ENCODE measurements at regions not wholly inside any gene's neighbourhood (a gene's known extent, or its start where the extent isn't known, plus 50 kb on each side); places are given as distances from the start of the nearest gene placed in this dataset.
A peak's percentile ranks its signal among the peaks of the same experiment; 100 is the strongest.

- DNase-seq (ENCODE audit: low read depth) = no peak
Observed at GRCh38 chr2:226207671-226208070, 591.9 kb downstream of the IRS1 start.

DNA sequence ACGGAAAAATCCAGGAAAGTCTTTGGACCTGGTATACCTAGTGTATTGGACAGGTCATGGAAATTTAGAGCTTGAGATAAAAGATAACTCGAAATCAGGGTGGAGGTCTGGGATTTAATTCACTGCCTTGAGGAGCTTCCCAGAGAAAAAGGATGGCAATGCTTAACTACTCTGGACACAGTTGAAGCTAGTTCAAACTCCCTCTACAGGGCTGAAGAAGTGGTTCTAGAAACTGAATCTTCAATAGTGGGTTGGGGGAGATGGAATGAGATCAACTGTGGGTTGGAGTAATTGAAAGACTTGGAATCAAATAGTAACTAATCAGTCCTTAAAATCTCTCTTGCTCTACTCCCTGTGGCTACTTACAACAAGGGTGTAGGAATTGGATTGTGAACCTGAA lies 600.1 kb downstream of the IRS1 start:
- no peak for DNase-seq (ENCODE audit: low read depth)

DNA sequence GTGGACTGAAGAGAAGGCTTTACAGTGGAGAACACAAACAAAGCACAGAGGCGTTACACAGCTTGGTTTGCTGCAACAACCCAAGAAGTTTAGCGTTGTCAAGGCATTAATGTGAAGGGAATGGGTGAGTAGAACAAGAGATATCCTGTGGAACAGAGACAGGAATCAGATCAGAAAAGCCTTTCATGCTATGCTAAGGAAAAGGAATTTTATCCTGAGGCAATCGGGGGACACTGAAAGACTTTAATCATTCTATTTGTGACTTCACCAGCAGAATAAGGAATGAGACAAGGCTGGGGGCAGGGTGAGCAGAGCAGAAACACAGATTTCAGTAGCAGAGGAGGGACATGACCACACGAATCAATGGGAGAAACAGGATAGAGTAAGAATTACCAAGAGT lies 600.7 kb downstream of the IRS1 start:
- no peak for DNase-seq (ENCODE audit: low read depth)

- no peak for DNase-seq (ENCODE audit: low read depth)
Observed at GRCh38 chr2:226190479-226191252, 609.0 kb downstream of the IRS1 start.

DNA sequence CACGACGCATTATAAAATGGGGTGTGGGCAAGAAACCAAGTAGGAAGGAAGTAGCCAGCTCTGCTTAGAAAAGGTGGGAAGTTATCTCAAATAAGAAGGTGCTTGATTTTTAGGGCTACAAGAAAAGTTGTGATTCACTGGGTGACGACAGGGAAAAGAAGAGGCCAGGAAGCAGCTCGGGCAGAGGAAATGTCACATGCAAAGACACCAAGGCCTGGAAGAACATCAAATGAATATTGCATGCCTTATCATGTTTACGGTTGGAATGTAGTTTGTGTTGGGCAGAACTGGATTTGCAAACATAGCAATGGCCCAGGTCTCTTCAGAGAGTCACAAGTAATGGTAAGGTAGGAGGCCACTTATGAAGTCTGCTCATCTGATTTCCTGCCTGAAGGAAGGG lies 610.6 kb downstream of the IRS1 start:
- no peak for DNase-seq (ENCODE audit: low read depth)

DNA sequence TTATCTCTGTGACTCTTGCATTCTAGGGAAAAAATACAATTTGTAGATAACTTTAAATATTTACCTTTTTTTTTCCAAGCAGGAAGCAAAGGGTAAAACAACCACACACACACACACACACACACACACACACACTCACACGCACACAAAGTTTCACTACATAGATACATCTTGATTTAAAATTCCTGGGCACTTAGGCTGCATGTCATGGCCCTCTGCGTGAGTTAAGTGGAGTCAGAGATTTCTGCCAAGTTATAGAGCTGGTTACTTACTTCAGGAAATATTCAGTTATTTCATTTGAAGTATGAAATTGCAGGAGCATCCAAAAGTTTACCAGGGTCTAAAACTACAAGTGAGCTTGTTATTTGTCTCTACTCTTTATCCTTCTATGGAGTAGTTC lies 612.0 kb downstream of the IRS1 start:
- peak; percentile 82 for DNase-seq (ENCODE audit: low read depth)

DNA sequence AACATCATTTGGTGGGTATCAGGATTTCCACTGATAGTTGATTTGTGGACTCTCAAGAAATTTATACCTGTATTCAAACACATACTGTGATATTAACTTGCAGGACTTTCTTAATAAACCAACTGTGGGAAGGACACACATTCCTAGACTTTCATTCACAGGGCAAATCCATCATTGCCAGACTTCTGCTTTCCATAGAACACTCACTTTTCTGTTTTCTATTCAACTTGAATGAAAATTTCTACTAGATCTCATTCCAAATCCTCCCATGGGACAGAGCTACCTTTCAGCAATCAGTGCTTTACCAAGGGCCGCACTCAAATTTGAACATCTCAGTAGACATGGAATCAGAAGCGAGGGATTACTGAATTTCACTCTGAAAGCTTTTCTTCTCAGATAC lies 612.5 kb downstream of the IRS1 start:
- no peak for DNase-seq (ENCODE audit: low read depth)

DNA sequence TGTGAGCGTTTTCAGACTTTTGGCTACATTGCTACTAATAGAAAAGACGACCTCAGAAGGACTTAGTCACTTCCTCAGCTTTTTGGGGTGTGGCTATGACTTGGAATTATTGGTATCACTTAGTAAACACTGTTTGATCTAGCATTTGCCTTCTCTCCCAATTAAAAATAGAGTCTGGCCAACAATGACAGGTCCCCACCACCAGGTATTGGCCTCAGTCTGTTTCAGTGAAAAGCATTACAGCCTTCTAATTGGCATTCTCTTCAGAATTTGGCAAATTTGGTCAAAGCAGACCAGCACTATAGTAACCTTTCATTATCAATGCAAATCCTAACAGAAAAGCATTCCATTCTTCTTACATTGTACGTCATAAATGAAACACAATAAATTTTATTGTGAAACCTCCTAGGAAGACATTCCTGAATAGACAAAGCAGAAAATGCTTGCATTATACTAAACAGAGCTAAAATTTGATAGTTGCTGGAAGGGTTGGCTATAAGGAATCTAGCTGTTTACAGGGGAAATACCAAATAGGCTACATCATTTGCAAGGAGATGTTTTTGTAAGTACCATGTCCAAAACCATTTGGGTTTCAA lies 613.9 kb downstream of the IRS1 start:
- peak; percentile 87 for DNase-seq (ENCODE audit: low read depth)

DNA sequence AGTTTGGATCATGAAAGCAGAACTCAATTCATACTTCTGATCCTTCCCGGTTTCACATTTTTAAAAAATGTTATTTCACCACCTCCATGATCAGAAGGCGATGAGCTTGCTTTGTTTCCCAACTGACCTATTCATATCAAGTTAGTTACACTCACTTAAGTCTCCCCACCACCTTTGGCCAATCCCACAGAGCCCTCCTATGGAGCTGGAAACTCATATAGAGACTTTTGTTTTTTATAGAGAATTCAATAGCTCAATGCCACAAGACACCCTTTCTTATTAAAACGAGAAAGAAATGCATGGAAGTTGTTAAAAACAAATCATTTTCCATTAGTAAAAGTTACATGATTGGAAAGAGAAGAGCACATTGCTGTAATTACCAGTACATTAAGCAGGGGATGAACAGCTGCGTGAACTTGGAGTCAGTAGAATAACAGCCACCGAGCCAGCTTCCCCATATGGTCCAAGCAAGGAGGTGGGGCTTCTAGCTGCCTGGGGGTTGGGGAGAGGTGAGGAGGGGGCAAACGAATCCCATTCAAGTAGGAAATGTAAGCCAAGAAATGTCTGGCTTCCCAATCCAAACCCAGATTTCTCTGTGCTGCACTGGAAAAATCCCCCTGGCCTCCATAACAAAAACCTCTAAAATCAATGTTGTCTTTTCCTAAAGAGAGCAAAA lies 614.5 kb downstream of the IRS1 start:
- no peak for DNase-seq (ENCODE audit: low read depth)

DNA sequence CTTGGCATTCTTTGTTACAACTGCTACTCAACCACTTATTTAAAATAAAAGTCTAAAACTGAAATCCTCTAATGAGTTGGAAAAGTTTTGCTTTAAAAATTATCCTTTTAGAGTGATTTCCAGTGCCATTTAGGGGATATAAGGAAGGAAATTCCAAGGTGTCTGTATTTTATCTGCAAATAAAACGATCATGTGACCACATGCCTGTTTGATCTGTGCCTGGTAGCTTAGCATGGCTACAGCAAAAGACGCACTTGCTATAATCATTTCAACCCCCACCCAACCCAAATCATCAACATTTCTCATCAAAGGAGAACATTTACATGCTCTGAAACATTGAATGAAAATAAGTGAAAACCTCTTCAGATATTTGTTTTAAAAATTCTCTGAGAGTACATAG lies 615.1 kb downstream of the IRS1 start:
- DNase-seq (ENCODE audit: low read depth) = no peak

- DNase-seq (ENCODE audit: low read depth) = no peak
Observed at GRCh38 chr2:226183550-226183949, 616.1 kb downstream of the IRS1 start.

GRCh38 chr2:226183033-226183432 lies 616.6 kb downstream of the IRS1 start:
- DNase-seq (ENCODE audit: low read depth) = no peak

GRCh38 chr2:226181909-226182308 lies 617.7 kb downstream of the IRS1 start:
- no peak for DNase-seq (ENCODE audit: low read depth)

- DNase-seq (ENCODE audit: low read depth) = no peak
Observed at GRCh38 chr2:226180281-226180884, 619.2 kb downstream of the IRS1 start.

DNA sequence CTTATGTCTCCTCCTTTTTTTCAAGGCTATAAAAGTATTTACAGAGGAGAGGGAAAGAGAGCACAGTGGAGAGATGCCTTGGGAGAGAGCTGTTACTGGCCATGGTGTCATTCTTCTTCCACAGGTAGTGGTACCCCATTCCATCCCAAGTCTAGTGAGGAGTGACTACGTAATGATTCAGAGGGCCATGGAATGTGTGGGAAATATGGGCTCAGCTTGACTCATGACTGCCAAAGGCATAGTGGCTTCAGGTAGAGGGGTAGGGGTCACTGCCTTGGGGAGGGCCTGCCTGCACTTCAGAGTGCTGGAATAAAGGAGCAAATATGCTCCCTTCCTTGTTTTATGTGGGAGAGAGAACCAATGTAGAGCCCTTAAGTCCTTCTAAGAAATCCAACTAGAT lies 620.6 kb downstream of the IRS1 start:
- no peak for DNase-seq (ENCODE audit: low read depth)

DNA sequence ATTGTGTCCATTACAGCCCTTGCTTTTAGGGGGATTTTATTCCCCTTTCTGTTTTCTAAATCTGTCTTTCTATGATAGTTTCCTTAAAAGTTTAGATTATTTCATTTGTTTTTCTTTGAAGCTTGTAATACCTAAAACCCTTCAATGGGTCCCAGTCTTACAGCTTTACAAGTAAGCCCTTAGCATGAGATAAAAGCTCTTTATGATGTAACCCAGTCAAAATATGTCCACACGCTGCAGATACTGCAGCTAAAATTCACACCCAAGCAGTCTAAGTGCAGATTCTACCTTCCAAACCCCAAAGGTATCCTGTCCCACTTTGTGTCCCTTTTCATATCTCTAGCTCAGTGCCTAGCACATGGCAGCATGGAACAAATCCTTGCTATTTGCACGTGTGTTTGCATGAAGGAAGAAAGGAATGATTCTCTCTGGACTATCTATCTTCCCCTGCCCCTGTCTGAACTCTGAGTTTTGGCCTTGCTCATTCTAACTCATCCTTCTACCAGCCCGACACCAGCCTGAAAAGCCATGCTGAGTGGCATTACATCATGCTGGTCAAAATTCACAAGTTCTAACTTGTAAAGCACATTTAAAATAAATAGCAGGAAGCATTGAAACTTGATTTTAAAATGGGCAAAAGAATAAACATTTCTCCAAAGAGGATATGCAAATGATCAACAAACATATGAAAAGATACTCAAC lies 623.2 kb downstream of the IRS1 start:
- no peak for DNase-seq (ENCODE audit: low read depth)

GRCh38 chr2:226174390-226174789 lies 625.2 kb downstream of the IRS1 start:
- DNase-seq (ENCODE audit: low read depth) = no peak

DNA sequence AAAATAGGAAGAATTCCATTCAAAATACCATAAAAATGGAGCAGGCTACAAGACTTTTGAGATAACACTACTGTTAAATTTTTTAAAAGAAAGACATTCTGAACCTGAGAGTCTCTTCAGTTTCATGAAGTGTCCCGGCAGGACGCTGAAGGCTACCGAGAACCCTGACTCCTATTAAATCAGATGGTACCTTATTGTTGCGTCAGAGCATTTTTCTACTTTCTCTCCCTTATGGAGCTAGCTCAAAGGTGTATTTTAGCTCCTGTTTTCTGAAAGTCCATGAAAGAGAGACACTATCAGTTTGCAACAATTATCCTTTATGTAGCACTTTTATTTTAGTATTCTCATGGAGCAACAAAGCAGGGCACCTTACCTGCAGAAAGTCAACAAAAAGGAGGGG lies 626.7 kb downstream of the IRS1 start:
- no peak for DNase-seq (ENCODE audit: low read depth)

- DNase-seq (ENCODE audit: low read depth) = no peak
Observed at GRCh38 chr2:226172309-226172708, 627.3 kb downstream of the IRS1 start.

DNA sequence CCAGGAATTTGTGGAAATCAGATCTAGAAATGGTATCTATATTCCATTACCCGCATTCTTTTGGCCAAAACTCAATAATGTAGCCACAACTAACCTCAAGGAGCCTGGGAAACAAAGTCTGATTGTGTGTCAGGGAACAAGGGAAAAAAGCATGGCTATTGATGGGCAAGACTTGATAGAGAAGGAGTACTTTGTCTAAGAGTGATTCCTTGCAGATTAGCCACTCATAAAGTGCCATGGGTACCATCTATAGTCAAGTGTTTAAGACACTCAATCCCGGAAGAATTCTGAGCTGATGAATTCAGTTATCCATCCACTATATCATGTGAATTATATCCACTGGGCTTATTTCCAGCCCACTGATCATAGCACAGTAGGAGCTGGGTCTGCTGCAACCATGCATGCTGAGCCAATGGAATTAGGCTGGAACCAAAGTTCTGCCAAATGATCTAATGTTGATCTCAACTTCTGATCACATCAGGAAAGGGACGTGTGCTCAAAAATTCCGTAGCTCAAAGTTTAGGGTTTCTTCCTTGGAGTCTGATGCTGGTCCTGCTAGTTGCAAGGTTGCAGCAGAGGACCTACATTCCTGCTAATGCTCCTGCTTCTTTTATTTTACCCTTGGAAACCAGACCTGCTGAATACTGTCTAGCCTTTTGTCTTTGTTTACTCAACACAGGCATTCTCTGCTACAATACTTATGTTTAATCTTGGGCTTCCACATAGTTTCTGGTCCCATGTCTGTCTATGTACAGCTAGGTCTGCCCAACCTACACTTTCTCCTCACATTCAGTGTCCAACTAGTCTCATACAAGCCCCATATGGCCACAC lies 629.7 kb downstream of the IRS1 start:
- DNase-seq (ENCODE audit: low read depth) = no peak

DNA sequence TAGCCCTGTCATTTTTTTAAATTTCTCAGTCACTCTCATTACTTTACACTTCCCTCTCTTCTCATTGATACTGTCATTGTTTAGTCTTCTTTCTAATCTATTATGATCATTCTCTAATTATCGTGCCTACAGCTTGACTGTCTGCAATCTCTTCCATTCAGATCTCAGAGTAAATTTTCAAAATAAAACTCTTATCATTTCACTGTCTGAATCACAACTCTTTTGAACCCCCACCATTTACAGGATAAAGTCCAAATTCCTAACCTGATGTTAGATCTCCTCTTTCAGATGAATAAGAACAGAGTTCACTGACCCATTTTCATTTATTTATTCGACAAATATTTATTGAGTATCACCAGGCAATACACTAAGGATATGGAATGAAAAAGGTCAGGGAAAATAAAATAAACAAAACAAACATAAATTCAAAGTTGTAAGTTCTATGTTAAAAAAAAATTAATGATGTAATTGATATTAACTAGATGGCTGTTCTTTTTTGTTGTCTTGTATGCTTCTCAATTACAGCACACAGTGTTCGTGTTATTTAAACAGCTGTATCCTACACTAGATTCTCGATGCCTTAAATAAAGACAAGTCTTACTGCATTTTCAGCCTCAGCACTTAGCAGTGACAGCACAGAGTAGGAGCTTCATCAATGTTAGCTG lies 631.0 kb downstream of the IRS1 start:
- no peak for DNase-seq (ENCODE audit: low read depth)

All from GM04504 (cell line).